ENCODE measurements at regions not wholly inside any gene's neighbourhood (a gene's known extent, or its start where the extent isn't known, plus 50 kb on each side); places are given as distances from the start of the nearest gene placed in this dataset.

- no peaks in the 10 kb centered on the region for H3K9me3 ChIP-seq
- no peak for DNase-seq
Measured at GRCh38 chr10:89879121-89879520, 177.7 kb downstream of the KIF20B start.

GRCh38 chr10:89887406-89887805 is 186.0 kb downstream of the KIF20B start:
- Histone ChIP-seq H3K4me3 (no peak overlapping the region), H3K27me3 (no peaks in the 10 kb centered on the region), H3K27ac (peak overlapping the region in 3 of 4 donors; percentile 30 to 59 (median 57)), H3K36me3 (no peaks in the 10 kb centered on the region), H3K9me3 (no peaks in the 10 kb centered on the region), H3K4me1 (no peaks in the 10 kb centered on the region)
- no peak for DNase-seq
- TF ChIP-seq POLR2A (IDR thresholded peaks at IDR 0.05) = no peak
- no peak for TF ChIP-seq CTCF (IDR thresholded peaks at IDR 0.05)
- intact Hi-C loops (cut with DNase I) = no loop called here
- 45 to 75% methylated on average over 4 of the region's 4 CpGs for WGBS, 2 donors

More at GRCh38 chr10:89879121-89879520, 177.7 kb downstream of the KIF20B start:
- H3K4me1 ChIP-seq = no peaks in the 10 kb centered on the region
- H3K27ac ChIP-seq = no peak overlapping the region
- intact Hi-C loops (cut with DNase I) = no loop called here
- no peaks in the 10 kb centered on the region for H3K27me3 ChIP-seq
- no peaks in the 10 kb centered on the region for H3K36me3 ChIP-seq
- TF ChIP-seq POLR2A (IDR thresholded peaks at IDR 0.05) (no peak), CTCF (IDR thresholded peaks at IDR 0.05) (no peak)
- H3K4me3 ChIP-seq = no peak overlapping the region

GRCh38 chr10:89887830-89888229 is 186.4 kb downstream of the KIF20B start:
- peak overlapping the region in 3 of 4 donors; percentile 30 to 59 (median 57) for H3K27ac ChIP-seq
- H3K4me1 ChIP-seq = no peaks in the 10 kb centered on the region
- 50 to 61% methylated on average over 7 of the region's 7 CpGs for WGBS, 2 donors
- TF ChIP-seq CTCF (IDR thresholded peaks at IDR 0.05) (no peak), POLR2A (IDR thresholded peaks at IDR 0.05) (no peak)
- no peaks in the 10 kb centered on the region for H3K27me3 ChIP-seq
- no peaks in the 10 kb centered on the region for H3K9me3 ChIP-seq
- intact Hi-C loops (cut with DNase I) = no loop called here
- no peaks in the 10 kb centered on the region for H3K36me3 ChIP-seq
- H3K4me3 ChIP-seq = no peak overlapping the region
- DNase-seq = no peak

- intact Hi-C loops (cut with DNase I) = no loop called here
- WGBS, 2 donors = 77 to 89% methylated on average over 1 of the region's 1 CpG
- no peaks in the 10 kb centered on the region for H3K36me3 ChIP-seq
- DNase-seq = no peak
- H3K27me3 ChIP-seq = no peaks in the 10 kb centered on the region
- H3K4me3 ChIP-seq = no peak overlapping the region
- TF ChIP-seq CTCF (IDR thresholded peaks at IDR 0.05) = no peak
- TF ChIP-seq POLR2A (IDR thresholded peaks at IDR 0.05) = no peak
- H3K27ac ChIP-seq = peak overlapping the region in 3 of 4 donors; percentile 23 to 59 (median 57)
- H3K4me1 ChIP-seq = no peaks in the 10 kb centered on the region
- H3K9me3 ChIP-seq = no peaks in the 10 kb centered on the region
Measured at GRCh38 chr10:89888321-89889070, 187.1 kb downstream of the KIF20B start.

- intact Hi-C loops (cut with DNase I) = no loop called here
- TF ChIP-seq CTCF (IDR thresholded peaks at IDR 0.05) (no peak), POLR2A (IDR thresholded peaks at IDR 0.05) (no peak)
- Histone ChIP-seq H3K36me3 (no peaks in the 10 kb centered on the region), H3K27ac (peak overlapping the region in 3 of 4 donors; percentile 9 to 23 (median 16)), H3K4me1 (no peaks in the 10 kb centered on the region), H3K4me3 (no peak overlapping the region), H3K9me3 (no peaks in the 10 kb centered on the region), H3K27me3 (no peaks in the 10 kb centered on the region)
- 67 to 78% methylated on average over 2 of the region's 2 CpGs for WGBS, 2 donors
- no peak for DNase-seq
Measured at GRCh38 chr10:89889606-89890005, 188.2 kb downstream of the KIF20B start.
